Muscle of leg (tissue), 3 donors: ENCODE measurements at regions not wholly inside any gene's neighbourhood (a gene's known extent, or its start where the extent isn't known, plus 50 kb on each side); places are given as distances from the start of the nearest gene placed in this dataset.

ENCODE experiments used
- DNase-seq: peaks from one replicate; pipeline ENCODE4 v3.0.0; 2013
- H3K27ac ChIP-seq: one replicate; pipeline ENCODE4 v1.5.1; 2013; ENCODE audit warnings: mild to moderate bottlenecking, low read length, control low read depth
- H3K27me3 ChIP-seq: one replicate; pipeline ENCODE4 v1.6.1; 2013; ENCODE audit warnings: low read length; ENCODE audit not compliant: control insufficient read depth, insufficient read depth
- H3K36me3 ChIP-seq: one replicate; pipeline ENCODE4 v1.6.1; 2013; ENCODE audit warnings: low read length; ENCODE audit not compliant: control insufficient read depth, insufficient read depth
- H3K4me1 ChIP-seq: one replicate; pipeline ENCODE4 v1.6.1; 2013; ENCODE audit warnings: low read length; ENCODE audit not compliant: control insufficient read depth, insufficient read depth
- H3K4me3 ChIP-seq: one replicate; pipeline ENCODE4 v1.5.1; 2013; ENCODE audit warnings: low read length, control low read depth
- H3K9me3 ChIP-seq: replicated peaks from 2 replicates; pipeline ENCODE4 v1.6.1; 2013; ENCODE audit warnings: low read depth, low read length; ENCODE audit not compliant: control insufficient read depth
- WGBS: methylation state at CpG from one replicate; pipeline ENCODE4 v1.1.5; 2013; ENCODE audit warnings: missing lambda C conversion rate; ENCODE audit not compliant: insufficient coverage; 5-methylcytosine and 5-hydroxymethylcytosine counted together

- Histone ChIP-seq H3K27ac (no peak overlapping the region), H3K9me3 (no peaks in the 10 kb centered on the region), H3K4me1 (peaks cover 6% of the 10 kb centered on the region), H3K4me3 (no peak overlapping the region), H3K36me3 (no peaks in the 10 kb centered on the region), H3K27me3 (no peaks in the 10 kb centered on the region)
- DNase-seq, result no peak
- no CpG with 5 or more reads among the region's 1 CpG for WGBS
Observed at GRCh38 chr10:118110750-118111149, 64.0 kb upstream of the RAB11FIP2 start.

- Histone ChIP-seq H3K4me1 (peaks cover 6% of the 10 kb centered on the region), H3K36me3 (no peaks in the 10 kb centered on the region), H3K27me3 (no peaks in the 10 kb centered on the region), H3K9me3 (no peaks in the 10 kb centered on the region), H3K4me3 (no peak overlapping the region), H3K27ac (no peak overlapping the region)
- peak; percentile 57 for DNase-seq
- WGBS, result 22% methylated on average over 12 of the region's 20 CpGs
Observed at GRCh38 chr10:118108194-118109026, 61.7 kb upstream of the RAB11FIP2 start.

- DNase-seq, result no peak
- 80% methylated on average over 1 of the region's 2 CpGs for WGBS
- Histone ChIP-seq H3K4me3 (no peak overlapping the region), H3K27me3 (no peaks in the 10 kb centered on the region), H3K4me1 (peaks cover 4% of the 10 kb centered on the region), H3K36me3 (no peaks in the 10 kb centered on the region), H3K9me3 (no peaks in the 10 kb centered on the region), H3K27ac (no peak overlapping the region)
Observed at GRCh38 chr10:118107541-118107940, 60.8 kb upstream of the RAB11FIP2 start.

- DNase-seq, result no peak
- no peak overlapping the region for H3K27ac ChIP-seq
- no peaks in the 10 kb centered on the region for H3K4me1 ChIP-seq
- no CpG with 5 or more reads among the region's 1 CpG for WGBS
- H3K9me3 ChIP-seq, result no peaks in the 10 kb centered on the region
- no peaks in the 10 kb centered on the region for H3K27me3 ChIP-seq
- no peaks in the 10 kb centered on the region for H3K36me3 ChIP-seq
- H3K4me3 ChIP-seq, result no peak overlapping the region
Observed at GRCh38 chr10:118107040-118107439, 60.3 kb upstream of the RAB11FIP2 start.

GRCh38 chr10:118106426-118106825 lies 59.7 kb upstream of the RAB11FIP2 start:
- peak; percentile 45 for DNase-seq
- no peak overlapping the region for H3K27ac ChIP-seq
- H3K9me3 ChIP-seq, result no peaks in the 10 kb centered on the region
- no peaks in the 10 kb centered on the region for H3K36me3 ChIP-seq
- H3K4me1 ChIP-seq, result no peaks in the 10 kb centered on the region
- H3K4me3 ChIP-seq, result no peak overlapping the region
- no peaks in the 10 kb centered on the region for H3K27me3 ChIP-seq
- 57% methylated on average over 3 of the region's 3 CpGs for WGBS

- Histone ChIP-seq H3K9me3 (no peaks in the 10 kb centered on the region), H3K4me1 (no peaks in the 10 kb centered on the region), H3K4me3 (no peak overlapping the region), H3K27ac (no peak overlapping the region), H3K36me3 (no peaks in the 10 kb centered on the region), H3K27me3 (no peaks in the 10 kb centered on the region)
- no peak for DNase-seq
- no CpG with 5 or more reads among the region's 1 CpG for WGBS
Observed at GRCh38 chr10:118102121-118102520, 55.4 kb upstream of the RAB11FIP2 start.

GRCh38 chr10:118101501-118101900 lies 54.8 kb upstream of the RAB11FIP2 start:
- no CpG with 5 or more reads among the region's 3 CpGs for WGBS
- no peak overlapping the region for H3K27ac ChIP-seq
- H3K9me3 ChIP-seq, result no peaks in the 10 kb centered on the region
- H3K36me3 ChIP-seq, result no peaks in the 10 kb centered on the region
- H3K27me3 ChIP-seq, result no peaks in the 10 kb centered on the region
- H3K4me3 ChIP-seq, result no peak overlapping the region
- H3K4me1 ChIP-seq, result no peaks in the 10 kb centered on the region
- no peak for DNase-seq
